GM21528 (cell line): ENCODE measurements at regions not wholly inside any gene's neighbourhood (a gene's known extent, or its start where the extent isn't known, plus 50 kb on each side); places are given as distances from the start of the nearest gene placed in this dataset.

Experiments used
- ATAC-seq: cut with Tn5 transposase; IDR thresholded peaks from one replicate; pipeline ENCODE4 v1.9.1; 2021; ENCODE audit warnings: mild to moderate bottlenecking, moderate library complexity; ENCODE audit not compliant: unreplicated experiment, low FRiP score

DNA sequence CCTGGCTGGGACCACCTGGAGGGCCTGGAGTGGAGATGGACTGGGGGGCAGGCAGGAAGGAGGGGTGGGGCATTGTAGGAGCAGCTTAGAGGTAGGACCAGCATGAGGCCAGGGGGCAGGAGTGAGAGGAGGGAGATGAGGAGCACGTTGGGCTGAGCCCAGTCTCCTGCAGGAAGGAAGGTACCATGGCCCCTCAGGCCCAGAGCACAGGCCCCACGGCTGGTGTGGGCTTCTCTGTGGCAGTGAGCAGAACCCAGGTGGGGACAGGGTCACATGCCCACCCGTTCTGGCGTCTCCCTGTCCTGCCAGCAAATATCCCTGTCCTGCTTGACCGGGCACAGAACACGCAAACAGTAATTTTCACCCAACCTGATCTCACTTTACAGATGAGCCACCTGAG, 141.8 kb downstream of the ENGASE start:
- ATAC-seq, result no peak

DNA sequence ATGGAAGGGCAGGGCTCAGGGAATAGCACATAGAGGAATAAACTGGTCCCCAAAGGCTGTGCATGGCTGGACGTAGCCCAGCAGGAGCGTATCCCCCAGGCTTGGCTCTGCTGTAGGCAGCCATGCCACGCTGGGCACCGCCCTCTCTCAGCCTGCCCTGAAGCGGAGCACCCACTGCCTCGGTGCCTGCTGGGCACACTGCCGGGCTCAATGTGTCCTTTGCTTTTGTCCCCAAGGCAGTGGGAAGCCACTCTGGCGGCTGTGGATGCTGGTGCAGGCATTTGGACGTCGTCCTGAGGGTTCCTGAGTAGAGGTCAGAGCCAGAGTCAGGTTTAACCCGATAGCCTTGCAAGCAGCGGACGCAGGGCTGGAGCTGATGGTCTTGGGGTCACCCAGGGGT, 141.0 kb downstream of the ENGASE start:
- ATAC-seq, result no peak

DNA sequence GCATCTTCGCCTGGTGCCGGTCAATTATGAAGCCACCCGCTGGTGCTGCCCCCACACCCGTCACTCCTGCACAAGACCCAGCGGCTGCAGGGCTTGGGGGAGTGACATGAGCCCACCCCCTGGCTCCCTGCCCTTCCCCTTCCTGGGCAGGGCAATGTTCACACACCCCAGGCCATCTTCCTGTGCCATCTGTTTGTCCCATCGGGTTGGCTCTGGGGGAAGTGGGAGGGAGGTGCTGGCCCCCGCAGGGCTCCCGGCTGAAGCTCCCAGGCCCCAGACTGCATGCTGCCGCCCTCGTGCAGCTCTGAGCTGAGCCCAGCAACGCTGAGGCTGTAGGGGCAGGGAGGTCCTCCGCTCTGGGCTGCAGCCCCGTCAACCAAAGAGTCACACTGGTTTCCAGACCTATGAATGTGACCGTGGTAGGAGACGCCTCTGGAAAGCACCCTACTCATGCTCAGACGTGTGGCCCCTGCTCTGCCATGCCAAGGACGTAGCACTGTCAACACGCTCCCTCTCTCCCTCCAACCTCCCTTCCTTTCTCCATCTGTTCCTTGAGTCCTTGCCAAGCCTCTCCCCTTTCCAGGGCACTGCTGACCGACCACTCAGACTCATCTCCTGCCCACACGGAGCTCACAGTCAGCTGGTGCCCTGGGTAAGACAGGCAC, 140.4 kb downstream of the ENGASE start:
- no peak for ATAC-seq

DNA sequence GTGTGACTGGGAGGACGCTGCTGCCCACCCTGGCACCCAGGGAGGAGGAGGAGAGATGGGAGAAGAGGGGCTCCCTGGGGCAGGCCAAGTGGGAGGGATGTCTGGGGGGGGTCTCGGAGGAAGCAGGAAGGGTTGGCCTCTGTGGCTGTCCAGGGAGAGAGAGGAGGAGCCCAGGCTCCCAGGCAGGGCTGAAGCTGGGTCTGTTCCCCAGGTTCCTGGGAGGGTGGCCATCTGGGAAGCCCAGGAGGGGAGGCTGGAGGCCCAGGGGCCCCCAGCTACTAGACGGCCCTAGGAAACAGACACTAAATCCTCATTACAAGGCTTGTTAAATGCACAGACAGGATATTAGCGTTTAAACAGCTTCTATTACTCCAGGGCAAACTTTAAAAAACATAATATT, 139.8 kb downstream of the ENGASE start:
- ATAC-seq, result no peak

DNA sequence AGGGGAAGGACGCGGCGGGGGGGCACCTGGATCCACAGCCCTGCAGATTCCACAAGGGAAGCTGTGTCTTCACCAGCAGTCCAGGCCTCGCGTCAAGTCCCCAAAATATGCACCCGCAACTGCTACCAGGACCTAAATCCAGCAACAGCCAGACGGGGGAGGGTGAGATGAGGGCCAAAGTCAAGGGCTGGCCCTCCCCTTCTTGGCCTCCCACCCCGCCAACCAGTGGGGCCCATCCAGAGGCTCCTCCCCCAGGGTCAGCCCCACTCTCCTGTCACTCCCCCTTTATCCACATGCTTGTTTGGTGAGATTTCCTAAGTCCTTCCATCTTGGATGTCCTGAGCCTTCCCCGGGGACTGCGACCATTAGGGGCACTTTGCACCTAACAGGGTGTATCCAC, 138.7 kb downstream of the ENGASE start:
- ATAC-seq, result no peak

DNA sequence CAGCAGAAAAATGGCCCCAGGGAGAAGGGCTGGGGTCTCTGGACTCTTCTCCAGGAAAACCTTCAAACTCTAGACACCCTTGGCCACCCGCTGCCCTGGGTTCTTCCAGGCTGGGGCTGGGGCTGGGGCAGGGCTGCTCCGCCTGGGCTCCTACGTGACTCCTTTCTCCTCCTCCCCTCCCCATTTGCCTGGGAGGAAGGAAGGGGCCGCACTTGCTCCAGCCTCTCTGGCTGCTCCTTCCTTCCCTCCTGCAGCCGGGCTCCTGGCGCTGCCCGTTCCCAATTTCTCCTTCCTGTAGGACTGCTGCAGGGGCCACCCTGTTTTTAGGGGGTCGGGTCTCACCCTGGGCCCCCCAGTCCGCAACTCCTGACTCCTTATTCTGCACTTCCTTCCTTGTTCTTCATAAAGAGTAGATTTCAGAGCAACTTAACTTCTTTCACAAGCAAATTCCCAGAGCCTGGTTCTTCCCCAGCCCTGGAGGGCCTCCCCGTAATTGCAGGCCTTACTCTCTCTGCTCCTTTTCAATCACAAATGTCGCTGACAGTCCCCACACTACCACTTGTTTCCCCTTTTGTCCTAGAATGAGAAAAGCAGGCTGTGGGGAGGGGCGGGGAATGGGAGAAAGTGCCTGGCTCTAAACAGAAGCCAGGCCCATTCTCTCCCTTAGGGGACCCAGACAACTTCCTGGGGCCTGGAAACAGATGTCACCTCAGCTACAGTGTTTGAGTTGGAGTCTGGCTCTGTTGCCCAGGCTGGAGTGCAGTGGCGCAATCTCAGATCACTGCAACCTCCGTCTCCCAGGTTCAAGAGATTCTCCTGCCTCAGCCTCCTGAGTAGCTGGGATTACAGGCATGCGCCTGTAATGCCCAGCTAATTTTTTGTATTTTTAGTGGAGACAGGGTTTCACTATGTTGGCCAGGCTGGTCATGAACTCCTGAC, 137.8 kb downstream of the ENGASE start:
- ATAC-seq, result no peak

DNA sequence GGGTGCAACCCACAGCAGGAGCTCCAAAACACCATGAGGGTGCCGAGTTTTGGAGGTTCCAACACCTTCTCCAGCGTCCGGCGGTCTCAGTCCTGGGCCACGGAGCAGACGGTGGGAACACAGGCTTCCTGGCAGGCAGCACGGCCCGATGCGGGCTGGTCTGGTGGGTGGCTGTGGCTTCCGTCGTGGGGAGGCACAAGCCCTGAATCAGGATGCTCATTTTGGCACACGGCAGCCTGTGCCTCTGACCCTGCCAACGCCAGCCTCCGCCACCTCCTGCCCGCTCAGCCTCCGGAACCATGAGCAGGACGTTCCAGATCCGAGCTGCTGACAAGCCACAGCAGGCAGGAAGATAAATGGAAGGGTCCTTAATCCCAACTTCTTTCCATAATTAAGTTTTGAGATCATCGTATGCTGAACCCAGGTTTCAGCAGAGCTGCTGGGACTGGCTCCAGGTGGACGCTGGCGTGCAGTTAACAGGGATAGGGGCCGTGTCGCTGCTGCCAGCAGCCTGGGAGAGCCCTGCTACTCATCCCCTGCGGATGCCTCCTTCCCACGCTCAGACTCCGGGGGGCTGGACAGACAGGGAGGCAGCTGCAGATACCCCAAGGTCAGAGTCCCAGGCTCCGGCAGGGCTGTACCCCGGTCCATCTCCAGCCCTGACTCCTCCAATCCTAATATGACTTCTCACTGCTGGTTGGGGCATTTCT, 136.6 kb downstream of the ENGASE start:
- no peak for ATAC-seq

DNA sequence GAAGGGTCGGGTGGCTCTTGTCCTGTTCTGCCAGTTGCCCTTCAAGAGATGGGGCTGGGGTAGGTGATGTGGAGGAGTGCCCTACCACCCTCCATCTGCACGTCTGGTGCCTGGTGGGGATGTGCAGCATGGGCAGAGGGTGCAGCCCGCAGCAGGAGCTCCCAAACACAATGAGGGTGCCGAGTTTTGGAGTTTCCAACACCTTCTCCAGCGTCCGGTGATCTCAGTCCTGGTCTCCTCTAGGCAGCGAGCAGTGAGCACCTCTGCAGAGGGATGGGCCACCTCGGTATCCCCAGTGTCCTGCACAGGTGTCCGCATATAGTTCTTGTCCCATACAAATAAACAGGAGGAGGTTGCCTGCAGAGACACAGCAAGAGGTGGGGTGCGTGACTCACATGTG, 136.0 kb downstream of the ENGASE start:
- no peak for ATAC-seq

DNA sequence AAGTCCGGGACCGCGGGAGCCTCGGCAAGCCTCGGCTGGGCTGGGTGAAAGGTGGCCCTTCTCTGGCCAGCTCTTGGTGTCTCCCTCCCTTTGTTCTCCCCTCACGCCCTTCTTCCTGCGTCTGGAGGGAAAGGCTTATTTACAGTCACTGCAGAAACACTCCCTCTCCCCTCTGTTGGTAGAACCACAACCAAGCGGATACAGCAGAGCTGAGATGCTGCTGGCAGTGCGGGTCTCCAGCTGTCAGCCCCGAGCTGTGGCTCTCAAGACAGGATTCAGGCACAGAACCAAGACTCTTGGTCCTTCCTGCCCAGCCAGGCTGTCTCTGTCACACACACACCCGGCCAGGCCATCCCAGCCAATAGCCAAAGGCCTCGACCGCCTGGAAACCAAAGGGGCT, 133.3 kb downstream of the ENGASE start:
- ATAC-seq, result no peak

DNA sequence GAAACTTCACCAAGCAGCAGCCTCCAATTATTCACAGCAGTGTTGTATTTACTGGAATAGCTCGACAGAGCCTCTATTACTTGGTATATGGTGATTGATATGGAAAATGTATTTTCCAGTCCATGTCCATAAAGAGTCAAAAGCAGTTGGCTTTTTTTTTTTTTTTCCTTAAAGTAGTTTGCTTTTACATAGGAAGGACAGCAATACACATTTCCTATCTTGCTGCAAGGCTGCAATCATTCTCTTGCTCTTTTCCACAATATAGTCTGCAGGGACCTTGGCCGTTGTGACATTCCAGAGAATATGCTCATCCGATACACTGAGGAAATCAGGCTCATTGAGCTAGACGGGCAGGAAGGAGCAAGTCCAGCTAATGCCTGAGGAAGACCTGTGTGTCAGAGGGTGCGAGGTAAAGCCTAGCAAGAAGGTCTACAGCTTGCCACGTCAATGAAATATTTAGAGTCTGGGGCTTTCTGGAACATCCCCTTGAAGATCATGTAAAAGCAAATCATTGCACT, 131.1 kb downstream of the ENGASE start:
- ATAC-seq, result no peak

DNA sequence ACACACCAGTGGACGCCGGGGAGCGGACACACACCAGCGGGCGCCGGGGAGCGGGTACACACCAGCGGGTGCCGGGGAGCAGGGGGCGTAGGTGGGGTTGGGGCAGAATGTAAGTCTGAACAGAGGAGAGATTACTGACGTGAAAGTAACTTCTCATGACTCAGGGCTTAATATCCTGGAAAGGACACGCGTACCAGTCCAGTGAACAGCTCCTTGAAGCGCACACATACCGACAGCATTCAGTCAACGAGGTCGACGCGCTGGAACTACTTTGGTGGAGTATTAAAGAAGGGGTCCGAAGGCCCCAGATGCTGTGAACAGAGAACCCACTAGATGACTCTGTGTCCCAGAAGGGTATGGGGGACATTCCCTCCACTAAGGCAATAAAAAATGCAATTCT, 129.6 kb downstream of the ENGASE start:
- ATAC-seq, result no peak

DNA sequence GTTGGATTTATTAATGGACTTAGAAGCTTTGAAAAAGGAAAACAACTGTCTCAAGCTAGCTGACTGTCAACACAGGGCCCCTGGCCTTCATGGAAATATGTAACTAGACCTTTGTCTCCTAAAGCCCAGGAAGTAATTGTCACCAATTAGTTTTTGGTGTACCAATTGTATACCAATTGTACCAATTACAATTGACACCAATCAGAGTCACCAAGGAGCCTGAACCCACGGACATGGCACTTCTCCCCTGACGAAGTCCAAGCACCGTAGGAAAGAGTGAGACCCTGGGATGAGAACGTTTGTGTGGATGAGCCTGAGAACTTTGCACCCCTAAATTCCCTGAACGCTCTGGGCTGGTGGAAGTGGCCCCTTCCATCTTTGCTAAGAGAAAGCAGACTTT, 129.0 kb downstream of the ENGASE start:
- ATAC-seq, result no peak

DNA sequence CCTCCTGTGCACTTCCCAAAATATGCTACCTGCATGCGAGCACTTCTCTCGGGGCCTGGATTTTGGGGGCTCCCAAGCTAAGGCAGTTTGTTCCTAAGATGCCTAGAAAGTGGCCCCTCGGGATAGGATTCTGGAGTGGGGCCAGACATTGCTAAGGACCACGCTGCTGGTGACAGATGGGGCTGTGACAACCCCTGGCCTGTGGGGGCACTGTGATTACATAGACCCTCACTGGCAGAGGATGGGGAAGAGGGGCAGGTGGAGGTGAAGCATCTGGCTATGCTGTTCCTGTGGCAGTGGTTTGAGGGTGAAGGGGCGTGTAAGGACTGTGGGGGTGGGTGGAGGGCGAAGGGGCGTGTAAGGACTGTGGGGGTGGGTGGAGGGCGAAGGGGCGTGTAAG, 128.4 kb downstream of the ENGASE start:
- no peak for ATAC-seq

DNA sequence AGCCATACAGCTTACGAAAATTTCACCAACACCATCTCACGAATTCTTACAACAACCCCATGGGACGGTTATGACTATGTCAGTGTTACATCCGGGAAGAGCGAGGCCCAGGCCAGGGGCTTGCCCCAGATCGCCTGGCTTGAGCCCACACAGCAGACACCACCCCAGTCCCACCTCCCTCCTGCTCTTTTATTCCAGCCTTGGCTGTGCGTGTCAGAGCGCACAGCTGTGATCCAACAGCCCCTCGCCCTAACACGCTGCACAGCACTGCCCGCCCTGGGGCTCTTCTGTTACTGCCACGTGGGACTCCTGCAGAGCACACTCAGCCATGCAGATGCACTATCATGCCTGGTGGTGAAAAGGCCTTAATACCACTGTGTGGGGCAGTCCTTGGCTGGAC, 127.9 kb downstream of the ENGASE start:
- no peak for ATAC-seq

DNA sequence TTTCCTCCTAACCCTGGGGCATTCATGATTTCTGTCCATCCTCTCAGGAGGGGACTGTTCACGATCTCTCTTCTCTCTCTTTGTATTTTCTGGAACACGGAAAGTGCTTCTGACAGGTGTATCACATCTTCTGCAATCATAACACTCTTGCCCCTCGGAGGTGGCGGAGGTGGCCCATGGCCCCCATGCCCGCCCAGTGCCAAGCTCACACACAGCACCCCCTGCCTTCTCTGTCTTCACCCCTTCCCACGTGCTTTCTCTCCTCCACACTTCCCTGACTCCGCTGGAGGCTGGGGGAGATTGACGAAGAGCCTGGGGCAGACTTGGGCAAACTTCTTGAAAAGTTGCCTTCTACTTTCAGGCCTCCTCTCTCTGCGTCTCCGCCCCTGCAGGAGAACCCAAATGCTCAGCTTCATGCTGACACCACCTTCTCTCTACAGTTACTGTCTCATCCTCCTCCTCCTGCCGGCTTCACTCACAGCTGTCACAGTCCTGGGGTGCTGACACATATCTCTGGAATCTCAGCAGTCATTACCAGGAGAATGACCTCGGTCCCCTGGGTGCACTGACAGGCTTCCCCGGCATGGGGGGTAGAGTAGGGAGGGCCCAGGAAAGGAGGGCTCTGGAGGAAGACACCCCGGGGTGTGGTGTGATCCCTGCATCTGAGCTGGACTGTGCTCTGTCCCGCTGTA, 127.1 kb downstream of the ENGASE start:
- ATAC-seq, result no peak

DNA sequence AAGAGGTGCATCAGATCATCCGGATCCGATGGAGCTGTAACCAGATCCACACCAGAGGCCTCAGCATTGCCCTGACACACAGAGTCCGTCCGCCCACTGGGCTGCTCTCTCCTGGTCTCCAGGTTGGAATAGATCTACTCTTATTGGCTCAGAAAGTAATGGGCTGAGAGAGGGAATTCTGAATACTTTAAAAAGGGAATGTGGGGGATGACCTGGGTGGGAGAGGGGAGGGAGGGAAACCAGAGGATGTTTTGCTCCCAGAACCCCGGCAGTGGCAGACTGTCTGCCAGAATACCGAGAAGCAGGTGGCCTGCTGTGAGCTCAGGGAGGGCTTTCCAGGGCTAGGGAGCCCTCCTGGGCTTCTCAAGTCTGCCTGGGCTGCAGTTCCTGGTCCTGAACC, 126.5 kb downstream of the ENGASE start:
- no peak for ATAC-seq

DNA sequence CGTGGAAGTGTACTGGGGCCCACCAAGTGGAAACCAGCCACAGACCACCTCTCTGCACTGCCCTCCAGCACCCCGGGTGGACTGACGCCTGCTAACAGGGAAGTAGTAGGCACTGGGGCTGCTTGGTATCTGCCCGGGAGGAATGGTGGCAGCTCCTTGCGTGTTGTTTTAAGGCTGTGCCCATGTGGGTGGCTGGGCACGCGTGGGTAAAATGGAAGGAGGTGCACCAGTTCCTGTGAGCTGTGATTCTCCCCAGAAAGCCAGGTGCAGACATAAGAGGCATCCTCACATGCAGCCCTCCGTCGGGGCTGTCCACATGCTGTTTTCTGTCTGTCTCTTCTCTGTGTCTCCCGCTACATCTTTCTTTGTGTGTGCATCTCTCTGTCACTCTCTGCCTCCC, 122.3 kb downstream of the ENGASE start:
- ATAC-seq, result no peak

DNA sequence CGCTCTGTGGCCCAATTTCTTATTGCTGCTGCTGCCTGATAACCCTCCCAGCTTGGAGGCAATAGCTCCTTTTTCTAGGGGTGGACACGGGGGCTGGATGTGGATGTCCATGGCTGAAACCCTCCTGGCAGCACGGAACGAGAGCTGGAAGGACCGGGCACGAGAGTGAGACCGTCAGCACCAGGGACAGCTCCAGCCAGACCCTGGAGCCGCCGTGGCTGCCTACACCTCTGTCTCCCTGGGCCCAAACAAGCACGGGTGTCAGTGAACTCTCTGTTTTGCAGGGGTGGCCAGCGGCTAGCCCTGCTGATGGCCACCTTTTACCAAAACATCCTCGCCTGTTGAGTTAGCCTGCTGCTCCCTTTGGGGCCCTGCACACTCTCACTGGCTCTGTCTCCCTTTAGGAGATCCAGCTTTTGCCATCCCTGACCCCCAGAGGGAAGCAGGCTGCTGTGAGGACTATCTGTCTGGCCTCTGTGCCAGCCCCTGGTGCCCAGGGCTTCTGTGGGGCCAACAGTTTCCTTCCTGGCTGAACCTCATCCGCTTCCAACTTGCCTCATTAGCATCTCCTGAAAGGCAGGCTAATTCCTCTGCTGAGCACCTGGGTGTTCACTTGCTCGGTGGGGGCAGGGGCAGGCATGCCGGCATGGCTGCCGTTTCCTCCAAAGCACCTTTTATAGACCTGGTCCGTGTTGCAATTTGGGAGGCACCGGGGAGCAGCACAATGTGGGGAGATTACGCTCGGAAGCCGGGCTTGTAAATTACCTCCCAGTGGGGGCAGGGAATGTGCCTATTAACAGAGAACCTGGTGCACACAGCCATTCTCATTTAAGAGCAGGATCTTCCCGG, 118.1 kb downstream of the ENGASE start:
- no peak for ATAC-seq

DNA sequence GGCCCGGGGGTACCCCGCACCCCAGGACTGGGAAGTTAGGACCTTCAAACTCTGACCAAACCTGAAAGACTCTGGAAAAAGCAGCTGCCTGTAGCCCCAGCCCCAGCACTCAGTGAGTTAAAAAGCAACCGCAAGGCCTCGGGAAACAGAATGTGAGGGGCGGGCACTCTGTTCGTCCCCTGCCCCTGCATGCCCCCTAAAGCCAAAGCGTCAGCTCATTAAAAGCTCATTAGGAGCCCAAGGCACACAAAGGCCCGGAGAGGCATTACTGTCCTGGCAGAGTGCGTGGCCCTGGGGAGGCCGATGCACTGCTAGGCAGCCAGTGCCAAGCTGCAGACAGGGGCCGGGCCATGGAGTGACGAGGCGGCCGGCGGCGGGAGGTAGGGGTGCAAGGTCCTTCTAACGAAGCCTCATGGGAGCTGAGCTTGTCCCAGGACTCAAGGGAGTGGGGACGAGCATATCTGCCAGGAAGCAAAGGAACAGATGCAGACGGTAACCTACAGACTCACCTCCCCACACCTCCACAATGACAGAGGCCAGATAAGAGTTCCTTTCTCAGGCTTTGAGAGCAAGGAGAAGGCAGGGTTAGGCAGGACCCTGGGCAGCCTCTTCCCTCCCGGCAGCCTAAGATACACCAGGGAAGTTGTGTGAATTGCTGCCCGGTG, 116.8 kb downstream of the ENGASE start:
- ATAC-seq, result no peak
